ENCODE measurements at regions not wholly inside any gene's neighbourhood (a gene's known extent, or its start where the extent isn't known, plus 50 kb on each side); places are given as distances from the start of the nearest gene placed in this dataset.

- TF ChIP-seq, protein P1, sequence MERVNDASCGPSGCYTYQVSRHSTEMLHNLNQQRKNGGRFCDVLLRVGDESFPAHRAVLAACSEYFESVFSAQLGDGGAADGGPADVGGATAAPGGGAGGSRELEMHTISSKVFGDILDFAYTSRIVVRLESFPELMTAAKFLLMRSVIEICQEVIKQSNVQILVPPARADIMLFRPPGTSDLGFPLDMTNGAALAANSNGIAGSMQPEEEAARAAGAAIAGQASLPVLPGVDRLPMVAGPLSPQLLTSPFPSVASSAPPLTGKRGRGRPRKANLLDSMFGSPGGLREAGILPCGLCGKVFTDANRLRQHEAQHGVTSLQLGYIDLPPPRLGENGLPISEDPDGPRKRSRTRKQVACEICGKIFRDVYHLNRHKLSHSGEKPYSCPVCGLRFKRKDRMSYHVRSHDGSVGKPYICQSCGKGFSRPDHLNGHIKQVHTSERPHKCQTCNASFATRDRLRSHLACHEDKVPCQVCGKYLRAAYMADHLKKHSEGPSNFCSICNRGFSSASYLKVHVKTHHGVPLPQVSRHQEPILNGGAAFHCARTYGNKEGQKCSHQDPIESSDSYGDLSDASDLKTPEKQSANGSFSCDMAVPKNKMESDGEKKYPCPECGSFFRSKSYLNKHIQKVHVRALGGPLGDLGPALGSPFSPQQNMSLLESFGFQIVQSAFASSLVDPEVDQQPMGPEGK (CRISPR knock-in tag; IDR thresholded peaks at IDR 0.05; ENCODE audit: borderline replicate concordance), result no peak
- TF ChIP-seq ISL1 (CRISPR knock-in tag; IDR thresholded peaks at IDR 0.05) (no peak), BACH2 (CRISPR knock-in tag; IDR thresholded peaks at IDR 0.05; ENCODE audit: borderline replicate concordance) (no peak), RARB (CRISPR knock-in tag; IDR thresholded peaks at IDR 0.05) (no peak), ZFP3 (CRISPR knock-in tag; IDR thresholded peaks at IDR 0.05) (no peak), ZNF70 (CRISPR knock-in tag; IDR thresholded peaks at IDR 0.05) (no peak), ARNTL (CRISPR knock-in tag; IDR thresholded peaks at IDR 0.05; ENCODE audit: borderline replicate concordance, low read depth) (no peak), SNAI2 (CRISPR knock-in tag; IDR thresholded peaks at IDR 0.05) (no peak), GLIS3 (CRISPR knock-in tag; IDR thresholded peaks at IDR 0.05) (no peak), CSRNP3 (CRISPR knock-in tag; IDR thresholded peaks at IDR 0.05) (no peak), TOX (CRISPR knock-in tag; IDR thresholded peaks at IDR 0.05; ENCODE audit: borderline replicate concordance) (no peak), PPARA (CRISPR knock-in tag; IDR thresholded peaks at IDR 0.05; ENCODE audit: borderline replicate concordance) (no peak), ZFP30 (CRISPR knock-in tag; IDR thresholded peaks at IDR 0.05) (no peak), ZNF8 (CRISPR knock-in tag; IDR thresholded peaks at IDR 0.05) (no peak)
These were observed 108.8 kb upstream of the LYSMD4 start for GRCh38 chr15:99842071-99842470.

All from SK-N-SH treated with all-trans-retinoic acid at 6 μM for 48 hours (cell line).